T-cell (primary cell): ENCODE measurements at regions not wholly inside any gene's neighbourhood (a gene's known extent, or its start where the extent isn't known, plus 50 kb on each side); places are given as distances from the start of the nearest gene placed in this dataset.
A peak's percentile ranks its signal among the peaks of the same experiment; 100 is the strongest.

Experiments
- ATAC-seq, 4 experiments: fragments of 200-7000 bp in 3 of 4; fragments of 150-1000 bp in 1 of 4; cut with Tn5 transposase; replicated peaks in 1 of 4; 1 replicate in 3 of 4; 2 replicates in 1 of 4; pipeline ENCODE4 v1.10.0; 2021; ENCODE audit warnings: moderate library complexity in 3 of 4, mild to moderate bottlenecking in 2 of 4, moderate number of reproducible peaks in 1 of 4
- CTCF ChIA-PET, 2 donors: fragments of 300-600 bp; sonication (Branson Sonifier 250); formaldehyde crosslinking; loops; one replicate each; lab custom pipeline; 2022; ENCODE audit warnings: antibody characterized with exemption in 2 of 2; lab: Charles Lee
- POLR2A ChIA-PET, 2 donors: fragments of 300-600 bp; sonication (Branson Sonifier 250); formaldehyde crosslinking; loops; one replicate each; lab custom pipeline; 2022; ENCODE audit warnings: antibody characterized with exemption in 2 of 2; lab: Charles Lee
- DNase-seq, 35 experiments: peaks; one replicate each; pipeline versions ENCODE4 v3.0.0 to v3.0.0-alpha.2; 2013 to 2023
- H3K27ac ChIP-seq: one replicate; pipeline ENCODE4 v1.5.1; 2013; ENCODE audit warnings: low read length
- H3K27me3 ChIP-seq, 2 experiments: replicated peaks in 1 of 2; 1 replicate in 1 of 2; 2 replicates in 1 of 2; pipeline versions ENCODE4 v1.6.1 to v1.7.0; 2013; ENCODE audit warnings: low read length in 1 of 2, mixed read lengths in 1 of 2; ENCODE audit not compliant: control insufficient read depth in 2 of 2, insufficient read depth in 2 of 2; ENCODE audit errors: extremely low read depth in 1 of 2
- H3K36me3 ChIP-seq, 2 donors: 1 replicate in 1 of 2; 2 replicates in 1 of 2; pipeline versions ENCODE4 v1.6.1 to v1.7.0; 2013; ENCODE audit warnings: low read length in 1 of 2; ENCODE audit not compliant: control insufficient read depth in 2 of 2, insufficient read depth in 1 of 2; ENCODE audit errors: extremely low read depth in 1 of 2
- H3K4me1 ChIP-seq, 2 experiments: 1 replicate in 1 of 2; 2 replicates in 1 of 2; pipeline versions ENCODE4 v1.6.1 to v1.7.0; 2013; ENCODE audit warnings: low read length in 2 of 2, mixed read lengths in 1 of 2; ENCODE audit not compliant: insufficient read depth in 2 of 2, control insufficient read depth in 1 of 2; ENCODE audit errors: extremely low read depth in 1 of 2
- H3K4me3 ChIP-seq, 2 donors: 1 replicate in 1 of 2; 2 replicates in 1 of 2; pipeline versions ENCODE4 v1.5.1 to v1.7.0; 2013; ENCODE audit warnings: mild to moderate bottlenecking in 2 of 2, low read length in 1 of 2, moderate library complexity in 1 of 2; ENCODE audit not compliant: control insufficient read depth in 1 of 2; ENCODE audit errors: extremely low read depth in 1 of 2
- H3K9me3 ChIP-seq: 2 replicates; pipeline ENCODE4 v1.7.0; 2013
- H3K27ac Mint-ChIP-seq, 2 donors: one replicate each; pipeline ENCODE4 v1.8.0; 2020 to 2021; ENCODE audit warnings: mild to moderate bottlenecking in 2 of 2, mixed read lengths in 2 of 2
- H3K27me3 Mint-ChIP-seq, 2 donors: one replicate each; pipeline ENCODE4 v1.8.0; 2021 to 2022; ENCODE audit warnings: mixed read lengths in 2 of 2
- H3K36me3 Mint-ChIP-seq: one replicate; pipeline ENCODE4 v1.8.0; 2021; ENCODE audit warnings: mixed read lengths
- H3K4me1 Mint-ChIP-seq, 3 donors: one replicate each; pipeline ENCODE4 v1.8.0; 2020 to 2022; ENCODE audit warnings: mixed read lengths in 3 of 3, mild to moderate bottlenecking in 1 of 3
- H3K4me3 Mint-ChIP-seq, 3 donors: one replicate each; pipeline ENCODE4 v1.8.0; 2020 to 2022; ENCODE audit warnings: mild to moderate bottlenecking in 3 of 3, mixed read lengths in 3 of 3, moderate library complexity in 3 of 3
- H3K9me3 Mint-ChIP-seq, 3 donors: one replicate each; pipeline ENCODE4 v1.8.0; 2020 to 2022; ENCODE audit warnings: mixed read lengths in 3 of 3
- WGBS: methylation state at CpG from one replicate; pipeline ENCODE4 v1.1.5; 2013; ENCODE audit warnings: missing lambda C conversion rate; ENCODE audit not compliant: insufficient coverage; 5-methylcytosine and 5-hydroxymethylcytosine counted together

DNA sequence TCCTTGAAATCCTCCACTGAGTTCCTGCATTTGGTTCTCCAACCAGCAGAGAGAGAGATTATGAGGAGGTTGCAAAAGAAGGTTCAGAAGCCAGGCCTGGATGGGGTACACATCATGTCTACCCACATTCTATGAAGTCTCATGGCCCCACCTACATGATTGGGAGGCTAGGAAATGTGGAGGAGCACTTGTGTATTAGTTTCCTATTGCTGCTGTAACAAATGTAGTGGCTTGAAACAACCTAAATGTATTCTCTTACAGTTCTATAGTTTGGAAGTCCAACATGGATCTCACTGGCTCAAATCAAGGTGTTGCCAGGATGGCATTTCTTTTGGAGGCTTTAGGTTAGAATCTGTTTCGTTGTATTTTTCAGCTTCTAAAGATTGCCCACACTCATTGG lies 134.2 kb upstream of the ZNF648 start:
- no peaks in the 10 kb centered on the region for H3K27me3 ChIP-seq
- DNase-seq: no peak
- no peak overlapping the region for H3K4me3 Mint-ChIP-seq
- no CpG with 5 or more reads among the region's 1 CpG for WGBS
- H3K27me3 Mint-ChIP-seq: peaks cover 6 to 10% of the 10 kb centered on the region in 2 donors
- no peaks in the 10 kb centered on the region for H3K9me3 ChIP-seq
- no peaks in the 10 kb centered on the region for H3K9me3 Mint-ChIP-seq
- no peak overlapping the region for H3K4me3 ChIP-seq
- H3K4me1 ChIP-seq: no peaks in the 10 kb centered on the region
- ChIA-PET CTCF (interaction anchor here in 1 of 2 donors (1.0 kb wide), 1 partner anchor 115 kb away, joined by 4 read pairs; no protein-coding TSS in a partner anchor), POLR2A (no interaction called here)
- H3K27ac Mint-ChIP-seq: no peak overlapping the region
- no peaks in the 10 kb centered on the region for H3K36me3 Mint-ChIP-seq
- no peak overlapping the region for H3K27ac ChIP-seq
- ATAC-seq: no peak
- no peaks in the 10 kb centered on the region for H3K36me3 ChIP-seq
- H3K4me1 Mint-ChIP-seq: no peaks in the 10 kb centered on the region

DNA sequence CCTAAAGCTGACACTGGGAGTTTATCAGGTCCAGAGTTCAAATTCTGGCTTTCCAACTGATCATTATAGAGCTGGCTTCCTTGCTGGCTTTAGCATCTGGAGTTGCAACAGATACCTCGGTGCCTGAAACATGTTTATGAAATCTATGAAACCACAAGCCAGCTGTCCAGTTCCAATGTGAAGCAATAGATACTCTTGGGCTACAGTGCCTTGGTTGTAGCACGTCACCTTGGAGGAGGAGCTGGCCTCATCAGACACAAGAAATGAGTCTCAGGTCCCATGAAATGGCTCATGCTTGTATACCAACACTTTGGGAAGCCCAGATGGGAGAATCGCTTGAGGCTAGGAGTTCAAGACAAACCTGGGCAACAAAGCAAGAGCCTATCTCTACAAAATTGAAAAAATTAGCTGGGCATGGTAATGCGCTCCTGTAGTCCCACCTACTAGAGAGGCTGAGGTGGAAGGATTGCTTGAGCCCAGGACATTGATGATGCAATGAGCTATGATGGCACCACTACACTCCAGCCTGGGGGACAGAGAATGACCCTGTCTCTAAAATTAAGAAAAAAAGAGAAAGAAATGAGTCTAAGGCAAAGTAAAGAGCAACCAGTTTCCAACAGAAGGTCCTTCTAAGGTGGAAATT lies 132.5 kb upstream of the ZNF648 start:
- H3K27ac ChIP-seq: no peak overlapping the region

DNA sequence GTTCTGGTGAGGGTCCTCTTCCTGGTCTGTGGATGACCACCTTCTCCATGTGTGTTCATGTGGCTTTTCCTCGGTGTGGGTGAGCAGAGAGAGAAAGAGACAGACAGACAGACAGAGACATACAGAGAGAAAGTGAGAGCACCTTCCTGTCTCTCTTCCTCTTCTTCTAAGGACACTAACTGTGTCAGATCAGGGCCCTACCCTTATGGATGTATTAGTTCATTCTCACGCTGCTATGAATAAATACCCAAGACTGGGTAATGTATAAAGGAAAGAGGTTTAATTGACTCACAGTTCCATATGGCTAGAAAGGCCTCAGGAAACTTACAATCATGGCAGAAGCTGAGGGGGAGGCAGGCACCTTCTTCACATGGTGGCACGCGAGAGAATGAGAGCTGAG lies 131.5 kb upstream of the ZNF648 start:
- H3K27me3 Mint-ChIP-seq: peaks cover 6 to 10% of the 10 kb centered on the region in 2 donors
- WGBS: no CpG with 5 or more reads among the region's 4 CpGs
- Histone ChIP-seq H3K4me3 (no peak overlapping the region), H3K36me3 (no peaks in the 10 kb centered on the region), H3K9me3 (no peaks in the 10 kb centered on the region), H3K27me3 (no peaks in the 10 kb centered on the region), H3K4me1 (no peaks in the 10 kb centered on the region), H3K27ac (no peak overlapping the region)
- H3K36me3 Mint-ChIP-seq: no peaks in the 10 kb centered on the region
- no peak overlapping the region for H3K4me3 Mint-ChIP-seq
- ATAC-seq (no peak), DNase-seq (no peak)
- ChIA-PET CTCF (no interaction called here), POLR2A (no interaction called here)
- H3K27ac Mint-ChIP-seq: no peak overlapping the region
- no peaks in the 10 kb centered on the region for H3K9me3 Mint-ChIP-seq
- no peaks in the 10 kb centered on the region for H3K4me1 Mint-ChIP-seq

More for the DNA sequence above, 132.5 kb upstream of the ZNF648 start:
- Mint-ChIP-seq H3K27me3 (peaks cover 6 to 10% of the 10 kb centered on the region in 2 donors), H3K9me3 (no peaks in the 10 kb centered on the region), H3K27ac (no peak overlapping the region), H3K4me3 (no peak overlapping the region), H3K4me1 (no peaks in the 10 kb centered on the region), H3K36me3 (no peaks in the 10 kb centered on the region)
- 83% methylated on average over 2 of the region's 4 CpGs for whole genome bisulfite sequencing
- DNase-seq (peak in 3 of 35 experiments; percentile 1 to 17 (median 1)), ATAC-seq (no peak)
- Histone ChIP-seq H3K4me3 (no peak overlapping the region), H3K4me1 (no peaks in the 10 kb centered on the region), H3K36me3 (no peaks in the 10 kb centered on the region), H3K27me3 (no peaks in the 10 kb centered on the region), H3K9me3 (no peaks in the 10 kb centered on the region)
- CTCF ChIA-PET: interaction anchor here in 1 of 2 donors (1.1 kb wide), 1 partner anchor 49 kb away, joined by 3 read pairs; no protein-coding TSS in a partner anchor
- POLR2A ChIA-PET: no interaction called here

DNA sequence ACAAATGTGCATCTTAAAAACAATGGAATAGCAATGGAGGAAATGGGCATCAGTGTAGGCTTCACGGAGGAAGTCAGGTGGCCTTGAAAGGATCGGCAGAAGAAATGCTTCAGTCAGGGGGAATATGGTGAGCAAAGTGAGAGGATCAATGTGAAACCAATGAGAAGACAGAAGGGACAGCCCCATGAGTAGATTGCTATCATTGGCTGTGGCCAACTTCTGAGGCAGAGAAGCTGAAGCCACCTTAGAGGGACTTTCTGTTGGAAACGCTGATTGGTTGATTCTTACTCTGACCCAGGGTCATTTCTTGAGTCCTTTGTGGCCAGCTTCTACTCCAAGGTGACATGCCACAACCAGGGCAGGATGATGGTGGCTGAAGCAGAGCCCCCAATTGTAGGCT lies 130.7 kb upstream of the ZNF648 start:
- no peaks in the 10 kb centered on the region for H3K9me3 ChIP-seq

DNA sequence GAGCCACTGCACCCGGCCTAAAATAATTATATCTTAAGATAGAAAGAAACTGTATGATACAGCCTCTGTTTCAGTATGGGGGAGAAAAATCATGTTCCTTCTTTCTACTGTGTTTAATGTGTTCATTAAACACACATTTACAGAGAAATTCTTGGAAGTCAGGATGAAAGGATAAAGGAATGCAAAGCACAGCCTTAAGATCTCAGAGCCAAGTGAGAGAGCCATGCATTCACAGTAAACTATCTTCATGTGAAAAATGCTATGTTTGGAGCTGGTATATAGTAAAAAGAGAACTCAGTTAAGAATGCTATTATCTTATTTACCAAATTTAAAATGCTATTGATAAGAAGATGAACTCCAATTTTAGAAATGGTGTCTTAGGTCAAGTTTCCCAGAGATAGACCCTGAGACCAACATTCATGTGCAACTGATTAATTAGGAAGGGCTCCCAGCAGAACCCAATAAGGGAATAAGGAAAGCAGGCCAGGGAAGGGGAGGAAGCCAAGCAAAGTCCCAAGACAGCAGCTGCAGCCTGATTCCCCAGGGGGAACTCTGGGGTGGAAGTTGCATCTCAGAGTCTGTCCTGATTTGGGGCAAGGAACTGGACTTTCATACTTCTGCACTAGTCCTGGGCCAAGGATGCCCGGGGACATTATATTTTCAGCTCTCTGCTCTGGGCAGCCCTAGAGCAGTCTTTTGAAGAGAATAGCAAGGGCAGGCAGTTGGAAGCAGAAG lies 130.0 kb upstream of the ZNF648 start:
- Histone ChIP-seq H3K36me3 (no peaks in the 10 kb centered on the region), H3K9me3 (no peaks in the 10 kb centered on the region), H3K4me3 (no peak overlapping the region), H3K27ac (no peak overlapping the region), H3K27me3 (no peaks in the 10 kb centered on the region), H3K4me1 (no peaks in the 10 kb centered on the region)
- no peak overlapping the region for H3K27ac Mint-ChIP-seq
- CTCF ChIA-PET: no interaction called here
- WGBS: 60% methylated on average over 1 of the region's 2 CpGs
- no peak for ATAC-seq
- peaks cover 6 to 10% of the 10 kb centered on the region in 2 donors for H3K27me3 Mint-ChIP-seq
- POLR2A ChIA-PET: no interaction called here
- DNase-seq: no peak
- H3K36me3 Mint-ChIP-seq: no peaks in the 10 kb centered on the region
- H3K9me3 Mint-ChIP-seq: no peaks in the 10 kb centered on the region
- H3K4me3 Mint-ChIP-seq: no peak overlapping the region
- H3K4me1 Mint-ChIP-seq: no peaks in the 10 kb centered on the region

More for the DNA sequence above, 130.7 kb upstream of the ZNF648 start:
- Mint-ChIP-seq H3K27ac (no peak overlapping the region), H3K36me3 (no peaks in the 10 kb centered on the region), H3K4me1 (no peaks in the 10 kb centered on the region), H3K27me3 (peaks cover 6 to 10% of the 10 kb centered on the region in 2 donors), H3K9me3 (no peaks in the 10 kb centered on the region), H3K4me3 (no peak overlapping the region)
- Histone ChIP-seq H3K27ac (no peak overlapping the region), H3K4me3 (no peak overlapping the region), H3K36me3 (no peaks in the 10 kb centered on the region), H3K4me1 (no peaks in the 10 kb centered on the region), H3K27me3 (no peaks in the 10 kb centered on the region)
- CTCF ChIA-PET: no interaction called here
- ATAC-seq (no peak), DNase-seq (no peak)
- POLR2A ChIA-PET: no interaction called here
- 41% methylated on average over 2 of the region's 3 CpGs for WGBS

DNA sequence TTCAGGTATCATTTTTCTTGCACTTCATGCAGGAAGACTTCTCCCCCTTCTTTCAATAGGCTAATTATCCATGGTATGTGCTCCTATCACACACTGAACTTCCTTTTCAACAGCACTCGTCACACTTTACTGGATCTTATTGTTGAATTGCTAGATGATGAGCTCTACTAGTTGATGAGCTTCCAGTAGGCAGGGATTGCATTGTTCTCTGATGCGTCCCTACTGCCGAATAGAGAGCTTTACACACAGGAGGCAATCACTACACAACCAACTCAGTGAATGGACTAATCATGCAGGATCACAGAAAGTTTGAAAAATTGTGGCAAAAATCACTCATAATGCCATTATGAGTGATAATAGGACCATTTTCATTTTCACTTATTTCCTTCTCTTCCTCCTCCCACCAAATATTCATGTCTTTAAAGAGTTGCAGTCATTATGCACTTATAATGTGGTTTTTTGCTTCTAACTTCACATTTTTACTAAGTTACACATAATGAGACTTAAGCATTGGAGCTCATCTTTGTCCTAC lies 128.1 kb upstream of the ZNF648 start:
- ATAC-seq: no peak

More for the DNA sequence above, 128.1 kb upstream of the ZNF648 start:
- ChIA-PET POLR2A (interaction anchor here in 1 of 2 donors (0.6 kb wide), 1 partner anchor 45 kb away, joined by 4 read pairs; no protein-coding TSS in a partner anchor), CTCF (interaction anchor here in 1 of 2 donors (0.6 kb wide), 1 partner anchor 190 kb away, joined by 5 read pairs; no protein-coding TSS in a partner anchor)
- Mint-ChIP-seq H3K4me1 (no peaks in the 10 kb centered on the region), H3K9me3 (no peaks in the 10 kb centered on the region), H3K27me3 (peaks cover 6 to 7% of the 10 kb centered on the region in 2 donors), H3K36me3 (no peaks in the 10 kb centered on the region), H3K27ac (no peak overlapping the region), H3K4me3 (no peak overlapping the region)
- Histone ChIP-seq H3K27me3 (no peaks in the 10 kb centered on the region), H3K36me3 (no peaks in the 10 kb centered on the region), H3K4me3 (no peak overlapping the region), H3K27ac (no peak overlapping the region), H3K4me1 (no peaks in the 10 kb centered on the region), H3K9me3 (no peaks in the 10 kb centered on the region)
- no peak for DNase-seq
- 60% methylated on average over 1 of the region's 3 CpGs for WGBS
